Stimulated activated effector memory CD8-positive, alpha-beta T cell treated with anti-CD3 and anti-CD28 coated beads, Interleukin-12 subunit alpha, Interleukin-12 subunit beta, amount 100 ng/mL, for 72 hours (primary cell): ENCODE measurements at regions not wholly inside any gene's neighbourhood (a gene's known extent, or its start where the extent isn't known, plus 50 kb on each side); places are given as distances from the start of the nearest gene placed in this dataset.
"Not testable (repeated sequence)": the region's sequence is repeated elsewhere in the genome, so short reads cannot be mapped to it uniquely, and the experiment has no call there.

Experiments
- ATAC-seq: fragments of 150-1000 bp; cut with Tn5 transposase; 2 replicates; pipeline ENCODE4 v1.10.0; 2021
- DNase-seq, 2 donors: peaks; one replicate each; pipeline ENCODE4 v3.0.0; 2021 to 2022; ENCODE audit warnings: low spot score in 2 of 2
- H3K27ac Mint-ChIP-seq: one replicate; pipeline ENCODE4 v1.8.0; 2022; ENCODE audit warnings: mild to moderate bottlenecking, mixed read lengths
- H3K36me3 Mint-ChIP-seq: one replicate; pipeline ENCODE4 v1.8.0; 2022; ENCODE audit warnings: mild to moderate bottlenecking, mixed read lengths
- H3K4me1 Mint-ChIP-seq: one replicate; pipeline ENCODE4 v1.8.0; 2022; ENCODE audit warnings: mixed read lengths
- H3K4me3 Mint-ChIP-seq: one replicate; pipeline ENCODE4 v1.8.0; 2022; ENCODE audit warnings: mild to moderate bottlenecking, mixed read lengths
- H3K9me3 Mint-ChIP-seq: one replicate; pipeline ENCODE4 v1.8.0; 2022; ENCODE audit warnings: mixed read lengths

- Mint-ChIP-seq H3K27ac (no peak overlapping the region), H3K4me3 (no peak overlapping the region), H3K9me3 (peaks cover 6% of the 10 kb centered on the region), H3K4me1 (no peaks in the 10 kb centered on the region), H3K36me3 (no peaks in the 10 kb centered on the region)
- ATAC-seq (no peak), DNase-seq (no peak)
Observed at GRCh38 chr14:53845813-53846693, 110.6 kb downstream of the BMP4 start.

GRCh38 chr14:53842938-53843337 lies 113.7 kb downstream of the BMP4 start:
- H3K4me1 Mint-ChIP-seq, result no peaks in the 10 kb centered on the region
- DNase-seq (no peak), ATAC-seq (no peak)
- H3K36me3 Mint-ChIP-seq, result no peaks in the 10 kb centered on the region
- H3K9me3 Mint-ChIP-seq, result peaks cover 9% of the 10 kb centered on the region
- no peak overlapping the region for H3K27ac Mint-ChIP-seq
- H3K4me3 Mint-ChIP-seq, result no peak overlapping the region

GRCh38 chr14:53841109-53842099 lies 115.2 kb downstream of the BMP4 start:
- H3K9me3 Mint-ChIP-seq, result peaks cover 12% of the 10 kb centered on the region
- no peaks in the 10 kb centered on the region for H3K4me1 Mint-ChIP-seq
- no peak overlapping the region for H3K27ac Mint-ChIP-seq
- DNase-seq (no peak), ATAC-seq (no peak)
- no peaks in the 10 kb centered on the region for H3K36me3 Mint-ChIP-seq
- H3K4me3 Mint-ChIP-seq, result no peak overlapping the region

GRCh38 chr14:53840444-53840843 lies 116.2 kb downstream of the BMP4 start:
- peaks cover 12% of the 10 kb centered on the region for H3K9me3 Mint-ChIP-seq

GRCh38 chr14:53838374-53838773 lies 118.3 kb downstream of the BMP4 start:
- DNase-seq (no peak), ATAC-seq (no peak)
- H3K27ac Mint-ChIP-seq, result no peak overlapping the region
- no peak overlapping the region for H3K4me3 Mint-ChIP-seq
- peaks cover 12% of the 10 kb centered on the region for H3K9me3 Mint-ChIP-seq
- no peaks in the 10 kb centered on the region for H3K4me1 Mint-ChIP-seq
- no peaks in the 10 kb centered on the region for H3K36me3 Mint-ChIP-seq

More at GRCh38 chr14:53840444-53840843, 116.2 kb downstream of the BMP4 start:
- Mint-ChIP-seq H3K4me1 (no peaks in the 10 kb centered on the region), H3K27ac (no peak overlapping the region), H3K36me3 (no peaks in the 10 kb centered on the region), H3K4me3 (no peak overlapping the region)
- DNase-seq, result no peak
- no peak for ATAC-seq

- H3K4me1 Mint-ChIP-seq, H3K36me3 Mint-ChIP-seq, DNase-seq, H3K27ac Mint-ChIP-seq, ATAC-seq, H3K4me3 Mint-ChIP-seq: not testable (repeated sequence)
- H3K9me3 Mint-ChIP-seq, result peaks cover 12% of the 10 kb centered on the region
Observed at GRCh38 chr14:53837656-53838055, 119.0 kb downstream of the BMP4 start.

- no peak overlapping the region for H3K27ac Mint-ChIP-seq
- no peak for ATAC-seq
- peaks cover 9% of the 10 kb centered on the region for H3K9me3 Mint-ChIP-seq
- DNase-seq, result no peak
- H3K4me1 Mint-ChIP-seq, result no peaks in the 10 kb centered on the region
- H3K4me3 Mint-ChIP-seq, result no peak overlapping the region
- no peaks in the 10 kb centered on the region for H3K36me3 Mint-ChIP-seq
Observed at GRCh38 chr14:53836551-53836950, 120.1 kb downstream of the BMP4 start.

GRCh38 chr14:53828820-53829219 lies 127.8 kb downstream of the BMP4 start:
- H3K36me3 Mint-ChIP-seq, result no peaks in the 10 kb centered on the region
- DNase-seq (no peak), ATAC-seq (no peak)
- no peaks in the 10 kb centered on the region for H3K4me1 Mint-ChIP-seq
- no peak overlapping the region for H3K4me3 Mint-ChIP-seq
- H3K27ac Mint-ChIP-seq, result no peak overlapping the region
- H3K9me3 Mint-ChIP-seq, result peaks cover 10% of the 10 kb centered on the region

- no peak for DNase-seq
- no peak overlapping the region for H3K27ac Mint-ChIP-seq
- H3K36me3 Mint-ChIP-seq, result no peaks in the 10 kb centered on the region
- H3K4me3 Mint-ChIP-seq, result no peak overlapping the region
- H3K9me3 Mint-ChIP-seq, result peaks cover 7% of the 10 kb centered on the region
- no peak for ATAC-seq
- no peaks in the 10 kb centered on the region for H3K4me1 Mint-ChIP-seq
Observed at GRCh38 chr14:53824061-53824460, 132.6 kb downstream of the BMP4 start.

GRCh38 chr14:53814392-53814791 lies 142.2 kb downstream of the BMP4 start:
- no peak for DNase-seq
- H3K4me1 Mint-ChIP-seq, result no peaks in the 10 kb centered on the region
- no peak overlapping the region for H3K27ac Mint-ChIP-seq
- no peak overlapping the region for H3K4me3 Mint-ChIP-seq
- H3K9me3 Mint-ChIP-seq, result peaks cover 7% of the 10 kb centered on the region
- H3K36me3 Mint-ChIP-seq, result no peaks in the 10 kb centered on the region
- no peak for ATAC-seq

- H3K9me3 Mint-ChIP-seq, result peaks cover 11% of the 10 kb centered on the region
- ATAC-seq, result no peak
- H3K4me3 Mint-ChIP-seq, result no peak overlapping the region
- no peaks in the 10 kb centered on the region for H3K4me1 Mint-ChIP-seq
- H3K27ac Mint-ChIP-seq, result no peak overlapping the region
- no peaks in the 10 kb centered on the region for H3K36me3 Mint-ChIP-seq
- DNase-seq, result no peak
Observed at GRCh38 chr14:53810221-53810620, 146.4 kb downstream of the BMP4 start.

GRCh38 chr14:53808042-53808441 lies 148.6 kb downstream of the BMP4 start:
- Mint-ChIP-seq H3K9me3 (peaks cover 12% of the 10 kb centered on the region), H3K36me3 (no peaks in the 10 kb centered on the region), H3K27ac (no peak overlapping the region), H3K4me1 (no peaks in the 10 kb centered on the region), H3K4me3 (no peak overlapping the region)
- no peak for DNase-seq
- no peak for ATAC-seq

- ATAC-seq, result no peak
- Mint-ChIP-seq H3K36me3 (no peaks in the 10 kb centered on the region), H3K9me3 (peaks cover 12% of the 10 kb centered on the region), H3K4me1 (no peaks in the 10 kb centered on the region), H3K4me3 (no peak overlapping the region), H3K27ac (no peak overlapping the region)
- DNase-seq, result no peak
Observed at GRCh38 chr14:53807542-53807941, 149.1 kb downstream of the BMP4 start.

GRCh38 chr14:53807108-53807507 lies 149.5 kb downstream of the BMP4 start:
- Mint-ChIP-seq H3K36me3 (no peaks in the 10 kb centered on the region), H3K4me3 (no peak overlapping the region), H3K9me3 (peaks cover 13% of the 10 kb centered on the region), H3K4me1 (no peaks in the 10 kb centered on the region), H3K27ac (no peak overlapping the region)
- ATAC-seq, result no peak
- no peak for DNase-seq

- Mint-ChIP-seq H3K4me1 (no peaks in the 10 kb centered on the region), H3K9me3 (peaks cover 10% of the 10 kb centered on the region), H3K27ac (no peak overlapping the region), H3K4me3 (no peak overlapping the region), H3K36me3 (no peaks in the 10 kb centered on the region)
- ATAC-seq (no peak), DNase-seq (no peak)
Observed at GRCh38 chr14:53796734-53797133, 159.9 kb downstream of the BMP4 start.
